ENCODE measurements at regions not wholly inside any gene's neighbourhood (a gene's known extent, or its start where the extent isn't known, plus 50 kb on each side); places are given as distances from the start of the nearest gene placed in this dataset.

- TF ChIP-seq, protein P1, sequence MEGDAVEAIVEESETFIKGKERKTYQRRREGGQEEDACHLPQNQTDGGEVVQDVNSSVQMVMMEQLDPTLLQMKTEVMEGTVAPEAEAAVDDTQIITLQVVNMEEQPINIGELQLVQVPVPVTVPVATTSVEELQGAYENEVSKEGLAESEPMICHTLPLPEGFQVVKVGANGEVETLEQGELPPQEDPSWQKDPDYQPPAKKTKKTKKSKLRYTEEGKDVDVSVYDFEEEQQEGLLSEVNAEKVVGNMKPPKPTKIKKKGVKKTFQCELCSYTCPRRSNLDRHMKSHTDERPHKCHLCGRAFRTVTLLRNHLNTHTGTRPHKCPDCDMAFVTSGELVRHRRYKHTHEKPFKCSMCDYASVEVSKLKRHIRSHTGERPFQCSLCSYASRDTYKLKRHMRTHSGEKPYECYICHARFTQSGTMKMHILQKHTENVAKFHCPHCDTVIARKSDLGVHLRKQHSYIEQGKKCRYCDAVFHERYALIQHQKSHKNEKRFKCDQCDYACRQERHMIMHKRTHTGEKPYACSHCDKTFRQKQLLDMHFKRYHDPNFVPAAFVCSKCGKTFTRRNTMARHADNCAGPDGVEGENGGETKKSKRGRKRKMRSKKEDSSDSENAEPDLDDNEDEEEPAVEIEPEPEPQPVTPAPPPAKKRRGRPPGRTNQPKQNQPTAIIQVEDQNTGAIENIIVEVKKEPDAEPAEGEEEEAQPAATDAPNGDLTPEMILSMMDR (IDR thresholded peaks at IDR 0.05; ENCODE audit: control extremely low read depth, extremely low read depth): no peak
- ATAC-seq (ENCODE audit: insufficient read depth, low FRiP score): no peak
- H3K27me3 ChIP-seq (ENCODE audit: control insufficient read depth in 3 of 3, insufficient read depth in 3 of 3, low read length in 2 of 3): no peaks in the 10 kb centered on the region
Measured at GRCh38 chr1:30005972-30006619, 717.3 kb downstream of the MATN1 start.

GRCh38 chr1:30001732-30002039 lies 721.7 kb downstream of the MATN1 start:
- no peaks in the 10 kb centered on the region for H3K27me3 ChIP-seq (ENCODE audit: control insufficient read depth in 3 of 3, insufficient read depth in 3 of 3, low read length in 2 of 3)
- H3K4me1 ChIP-seq (ENCODE audit: control insufficient read depth in 5 of 5, insufficient read depth in 5 of 5, low read length in 5 of 5): no peaks in the 10 kb centered on the region
- TF ChIP-seq, protein P1 (IDR thresholded peaks at IDR 0.05; ENCODE audit: control extremely low read depth, extremely low read depth): no peak
- no peak overlapping the region for H3K27ac ChIP-seq (ENCODE audit: low read depth in 1 of 2, low read length in 1 of 2)
- no peak overlapping the region for H3K4me3 ChIP-seq
- H3K36me3 ChIP-seq (ENCODE audit: control insufficient read depth in 4 of 4, insufficient read depth in 4 of 4, low read length in 4 of 4): no peaks in the 10 kb centered on the region
- ATAC-seq (ENCODE audit: insufficient read depth, low FRiP score) (no peak), DNase-seq (no peak)
- no peak overlapping the region for H3K9ac ChIP-seq (ENCODE audit: insufficient read depth in 1 of 2, low read length in 2 of 2)
- WGBS, 2 donors: 74 to 76% methylated on average over 5 of the region's 5 CpGs
- no peaks in the 10 kb centered on the region for H3K9me3 ChIP-seq (ENCODE audit: control insufficient read depth in 4 of 4, insufficient read depth in 3 of 4, low read length in 3 of 4)

More at GRCh38 chr1:30005972-30006619, 717.3 kb downstream of the MATN1 start:
- H3K36me3 ChIP-seq (ENCODE audit: control insufficient read depth in 4 of 4, insufficient read depth in 4 of 4, low read length in 4 of 4): no peaks in the 10 kb centered on the region
- no peak overlapping the region for H3K27ac ChIP-seq (ENCODE audit: low read depth in 1 of 2, low read length in 1 of 2)
- 43 to 53% methylated on average over 5 of the region's 5 CpGs for WGBS, 2 donors
- H3K9ac ChIP-seq (ENCODE audit: insufficient read depth in 1 of 2, low read length in 2 of 2): no peak overlapping the region
- no peak overlapping the region for H3K4me3 ChIP-seq
- no peaks in the 10 kb centered on the region for H3K9me3 ChIP-seq (ENCODE audit: control insufficient read depth in 4 of 4, insufficient read depth in 3 of 4, low read length in 3 of 4)
- no peaks in the 10 kb centered on the region for H3K4me1 ChIP-seq (ENCODE audit: control insufficient read depth in 5 of 5, insufficient read depth in 5 of 5, low read length in 5 of 5)
- DNase-seq: no peak

DNA sequence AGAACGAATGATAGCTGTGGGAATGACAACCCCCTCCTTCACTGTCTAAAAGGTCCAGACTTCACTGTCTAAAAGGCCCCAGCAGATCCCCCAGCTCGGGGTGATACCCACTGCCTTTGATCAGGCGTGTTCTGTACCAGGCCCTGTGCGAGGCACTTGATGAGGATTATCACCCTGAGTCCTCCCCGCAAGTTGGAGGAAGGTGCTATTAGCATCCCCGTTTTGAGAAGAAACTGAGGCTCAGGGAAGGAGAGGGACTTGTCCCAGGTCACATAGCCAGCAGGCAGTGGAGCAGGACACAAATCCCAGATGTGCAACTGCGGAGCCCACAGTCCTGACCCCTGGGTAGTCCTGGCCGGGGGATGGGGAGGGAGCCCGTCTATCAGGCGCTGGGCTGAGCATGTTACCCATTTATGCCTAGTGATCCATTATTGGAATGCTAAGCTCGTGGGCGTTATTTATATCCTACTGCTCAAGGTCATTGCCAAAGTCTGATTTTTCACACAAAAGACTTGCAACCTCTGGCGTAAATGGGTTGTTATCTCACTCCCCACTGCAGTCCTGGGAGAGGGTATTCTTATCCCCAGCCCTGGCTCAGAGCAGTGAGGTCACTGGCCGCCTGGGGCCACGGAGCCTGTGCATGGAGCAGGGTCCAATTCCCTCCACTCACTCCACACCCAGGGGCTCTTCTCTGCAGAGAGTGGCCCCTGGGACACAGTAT lies 722.2 kb downstream of the MATN1 start:
- DNase-seq (no peak), ATAC-seq (ENCODE audit: insufficient read depth, low FRiP score) (no peak)
- TF ChIP-seq, protein P1 (IDR thresholded peaks at IDR 0.05; ENCODE audit: control extremely low read depth, extremely low read depth): no peak
- no peak overlapping the region for H3K27ac ChIP-seq (ENCODE audit: low read depth in 1 of 2, low read length in 1 of 2)
- H3K4me1 ChIP-seq (ENCODE audit: control insufficient read depth in 5 of 5, insufficient read depth in 5 of 5, low read length in 5 of 5): no peaks in the 10 kb centered on the region
- WGBS, 2 donors: 64 to 73% methylated on average over 15 of the region's 15 CpGs
- no peaks in the 10 kb centered on the region for H3K27me3 ChIP-seq (ENCODE audit: control insufficient read depth in 3 of 3, insufficient read depth in 3 of 3, low read length in 2 of 3)
- H3K9me3 ChIP-seq (ENCODE audit: control insufficient read depth in 4 of 4, insufficient read depth in 3 of 4, low read length in 3 of 4): no peaks in the 10 kb centered on the region
- no peak overlapping the region for H3K4me3 ChIP-seq
- no peak overlapping the region for H3K9ac ChIP-seq (ENCODE audit: insufficient read depth in 1 of 2, low read length in 2 of 2)
- no peaks in the 10 kb centered on the region for H3K36me3 ChIP-seq (ENCODE audit: control insufficient read depth in 4 of 4, insufficient read depth in 4 of 4, low read length in 4 of 4)
